Right ventricle myocardium superior (tissue), 1 donor: ENCODE measurements at regions not wholly inside any gene's neighbourhood (a gene's known extent, or its start where the extent isn't known, plus 50 kb on each side); places are given as distances from the start of the nearest gene placed in this dataset.
A peak's percentile ranks its signal among the peaks of the same experiment; 100 is the strongest.
"Not testable (repeated sequence)": the region's sequence is repeated elsewhere in the genome, so short reads cannot be mapped to it uniquely, and the experiment has no call there.

Source experiments
- ATAC-seq: fragments of 200-7000 bp; cut with Tn5 transposase; one replicate; pipeline ENCODE4 v1.9.1; 2020; ENCODE audit warnings: mild to moderate bottlenecking; ENCODE audit not compliant: poor library complexity
- DNase-seq: peaks from one replicate; pipeline ENCODE4 v3.0.0-alpha.2; 2020
- intact Hi-C: fragments of 100-400 bp; cut with DNase I; formaldehyde crosslinking; loops from one replicate; pipeline ENCODE4 v1.11.2; 2022
- donor health status: DM: no; HTN: yes; CAD: no; lungs with severe emphysema.

GRCh38 chr12:88918161-88918560, 337.9 kb upstream of the KITLG start:
- intact Hi-C loops: no loop called here
- DNase-seq (no peak), ATAC-seq (no peak)

- intact Hi-C loops: no loop called here
- ATAC-seq (no peak), DNase-seq (no peak)
Observed at GRCh38 chr12:88914967-88915366, 334.7 kb upstream of the KITLG start.

- DNase-seq: no peak
- intact Hi-C loops: no loop called here
- ATAC-seq: no peak
Observed at GRCh38 chr12:88909510-88909909, 329.2 kb upstream of the KITLG start.

GRCh38 chr12:88908345-88908744, 328.1 kb upstream of the KITLG start:
- intact Hi-C loops: no loop called here
- DNase-seq (no peak), ATAC-seq (no peak)

GRCh38 chr12:88904705-88905104, 324.4 kb upstream of the KITLG start:
- DNase-seq (no peak), ATAC-seq (no peak)
- intact Hi-C loops: no loop called here

GRCh38 chr12:88903333-88903732, 323.1 kb upstream of the KITLG start:
- intact Hi-C loops: no loop called here
- DNase-seq (no peak), ATAC-seq (no peak)

- no peak for DNase-seq
- intact Hi-C loops: no loop called here
- peak; percentile 52 for ATAC-seq
Observed at GRCh38 chr12:88897723-88898122, 317.5 kb upstream of the KITLG start.

- intact Hi-C loops: no loop called here
- DNase-seq (no peak), ATAC-seq (no peak)
Observed at GRCh38 chr12:88896958-88897357, 316.7 kb upstream of the KITLG start.

- intact Hi-C loops: no loop called here
- no peak for DNase-seq
- no peak for ATAC-seq
Observed at GRCh38 chr12:88895634-88896033, 315.4 kb upstream of the KITLG start.

GRCh38 chr12:88893801-88894200, 313.5 kb upstream of the KITLG start:
- intact Hi-C loops: no loop called here
- ATAC-seq (no peak), DNase-seq (no peak)

- DNase-seq, ATAC-seq, intact Hi-C loops: not testable (repeated sequence)
Observed at GRCh38 chr12:88891434-88891833, 311.2 kb upstream of the KITLG start.

GRCh38 chr12:88889326-88890110, 309.2 kb upstream of the KITLG start:
- no peak for DNase-seq
- no peak for ATAC-seq
- intact Hi-C loops: no loop called here

GRCh38 chr12:88884600-88884999, 304.3 kb upstream of the KITLG start:
- intact Hi-C loops: no loop called here
- no peak for DNase-seq
- no peak for ATAC-seq

- intact Hi-C loops: no loop called here
- ATAC-seq: no peak
Observed at GRCh38 chr12:88882662-88883061, 302.4 kb upstream of the KITLG start.

GRCh38 chr12:88880051-88880450, 299.8 kb upstream of the KITLG start:
- intact Hi-C loops: no loop called here
- DNase-seq: no peak
- no peak for ATAC-seq

More at GRCh38 chr12:88882662-88883061, 302.4 kb upstream of the KITLG start:
- DNase-seq: no peak

GRCh38 chr12:88878295-88878694, 298.0 kb upstream of the KITLG start:
- intact Hi-C loops: no loop called here

GRCh38 chr12:88876857-88877256, 296.6 kb upstream of the KITLG start:
- DNase-seq (no peak), ATAC-seq (no peak)
- intact Hi-C loops: no loop called here

More at GRCh38 chr12:88878295-88878694, 298.0 kb upstream of the KITLG start:
- DNase-seq (no peak), ATAC-seq (no peak)

- DNase-seq: no peak
- intact Hi-C loops: no loop called here
- no peak for ATAC-seq
Observed at GRCh38 chr12:88870000-88870737, 289.9 kb upstream of the KITLG start.

- DNase-seq (no peak), ATAC-seq (peak; percentile 81)
- intact Hi-C loops: no loop called here
Observed at GRCh38 chr12:88868050-88868449, 287.8 kb upstream of the KITLG start.

- DNase-seq (no peak), ATAC-seq (no peak)
- intact Hi-C loops: no loop called here
Observed at GRCh38 chr12:88867510-88867909, 287.2 kb upstream of the KITLG start.
